ENCODE measurements at regions not wholly inside any gene's neighbourhood (a gene's known extent, or its start where the extent isn't known, plus 50 kb on each side); places are given as distances from the start of the nearest gene placed in this dataset.

- H3K27me3 ChIP-seq (replicated peaks; ENCODE audit: control insufficient read depth, insufficient read depth, low read length): no peaks in the 10 kb centered on the region
- H3K4me3 ChIP-seq (replicated peaks; ENCODE audit: low read depth, low read length): no peak overlapping the region
- no peaks in the 10 kb centered on the region for H3K36me3 ChIP-seq (ENCODE audit: control insufficient read depth, insufficient read depth, low read length)
- no peak for TF ChIP-seq CTCF (IDR thresholded peaks at IDR 0.05; ENCODE audit: insufficient read depth, low read length, poor library complexity, severe bottlenecking)
- DNase-seq (ENCODE audit: extremely low read depth, insufficient read length): no peak
Measured at GRCh38 chr21:28832715-28833061, 160.0 kb downstream of the LTN1 start.

- no peak for DNase-seq (ENCODE audit: extremely low read depth, insufficient read length)
- no peak for TF ChIP-seq CTCF (IDR thresholded peaks at IDR 0.05; ENCODE audit: insufficient read depth, low read length, poor library complexity, severe bottlenecking)
- Histone ChIP-seq H3K4me3 (replicated peaks; ENCODE audit: low read depth, low read length) (no peak overlapping the region), H3K36me3 (ENCODE audit: control insufficient read depth, insufficient read depth, low read length) (no peaks in the 10 kb centered on the region), H3K27me3 (replicated peaks; ENCODE audit: control insufficient read depth, insufficient read depth, low read length) (no peaks in the 10 kb centered on the region)
Measured at GRCh38 chr21:28832013-28832714, 160.5 kb downstream of the LTN1 start.

DNA sequence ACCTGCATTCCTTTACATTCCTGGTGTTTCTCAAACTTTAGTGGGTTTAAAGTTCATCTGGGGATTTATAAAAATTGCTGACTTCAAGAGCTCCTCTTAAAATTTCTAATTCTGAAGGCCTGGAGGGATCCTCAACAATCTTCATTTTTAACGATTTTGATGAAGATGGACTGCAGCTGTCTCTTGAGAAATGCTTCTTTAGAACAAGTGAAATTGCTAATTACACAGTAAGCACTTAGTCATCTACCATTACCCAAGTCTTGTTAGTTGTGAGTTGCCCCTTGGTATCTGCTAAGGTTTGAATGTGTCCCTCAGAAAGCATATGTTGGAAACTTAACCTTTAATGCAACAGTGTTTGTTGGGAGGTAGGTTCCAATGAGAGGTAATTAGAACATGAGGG lies 163.7 kb downstream of the LTN1 start:
- no peak for TF ChIP-seq CTCF (IDR thresholded peaks at IDR 0.05; ENCODE audit: insufficient read depth, low read length, poor library complexity, severe bottlenecking)
- no peaks in the 10 kb centered on the region for H3K27me3 ChIP-seq (replicated peaks; ENCODE audit: control insufficient read depth, insufficient read depth, low read length)
- H3K36me3 ChIP-seq (ENCODE audit: control insufficient read depth, insufficient read depth, low read length): no peaks in the 10 kb centered on the region
- no peak for DNase-seq (ENCODE audit: extremely low read depth, insufficient read length)
- H3K4me3 ChIP-seq (replicated peaks; ENCODE audit: low read depth, low read length): no peak overlapping the region

GRCh38 chr21:28828021-28828420 lies 164.7 kb downstream of the LTN1 start:
- Histone ChIP-seq H3K4me3 (replicated peaks; ENCODE audit: low read depth, low read length) (no peak overlapping the region), H3K36me3 (ENCODE audit: control insufficient read depth, insufficient read depth, low read length) (no peaks in the 10 kb centered on the region), H3K27me3 (replicated peaks; ENCODE audit: control insufficient read depth, insufficient read depth, low read length) (no peaks in the 10 kb centered on the region)
- no peak for TF ChIP-seq CTCF (IDR thresholded peaks at IDR 0.05; ENCODE audit: insufficient read depth, low read length, poor library complexity, severe bottlenecking)
- DNase-seq (ENCODE audit: extremely low read depth, insufficient read length): no peak

- Histone ChIP-seq H3K27me3 (replicated peaks; ENCODE audit: control insufficient read depth, insufficient read depth, low read length) (no peaks in the 10 kb centered on the region), H3K4me3 (replicated peaks; ENCODE audit: low read depth, low read length) (no peak overlapping the region), H3K36me3 (ENCODE audit: control insufficient read depth, insufficient read depth, low read length) (no peaks in the 10 kb centered on the region)
- TF ChIP-seq CTCF (IDR thresholded peaks at IDR 0.05; ENCODE audit: insufficient read depth, low read length, poor library complexity, severe bottlenecking): no peak
- DNase-seq (ENCODE audit: extremely low read depth, insufficient read length): no peak
Measured at GRCh38 chr21:28827422-28827821, 165.3 kb downstream of the LTN1 start.

- no peaks in the 10 kb centered on the region for H3K27me3 ChIP-seq (replicated peaks; ENCODE audit: control insufficient read depth, insufficient read depth, low read length)
- no peak overlapping the region for H3K4me3 ChIP-seq (replicated peaks; ENCODE audit: low read depth, low read length)
- H3K36me3 ChIP-seq (ENCODE audit: control insufficient read depth, insufficient read depth, low read length): no peaks in the 10 kb centered on the region
- TF ChIP-seq CTCF (IDR thresholded peaks at IDR 0.05; ENCODE audit: insufficient read depth, low read length, poor library complexity, severe bottlenecking): no peak
- DNase-seq (ENCODE audit: extremely low read depth, insufficient read length): no peak
Measured at GRCh38 chr21:28826569-28826968, 166.1 kb downstream of the LTN1 start.
